MV-4-11 (cell line): ENCODE measurements at regions not wholly inside any gene's neighbourhood (a gene's known extent, or its start where the extent isn't known, plus 50 kb on each side); places are given as distances from the start of the nearest gene placed in this dataset.

Experiments used
- DNase-seq: peaks from one replicate; lab custom pipeline; 2025; lab: John Stamatoyannopoulos, UW

DNA sequence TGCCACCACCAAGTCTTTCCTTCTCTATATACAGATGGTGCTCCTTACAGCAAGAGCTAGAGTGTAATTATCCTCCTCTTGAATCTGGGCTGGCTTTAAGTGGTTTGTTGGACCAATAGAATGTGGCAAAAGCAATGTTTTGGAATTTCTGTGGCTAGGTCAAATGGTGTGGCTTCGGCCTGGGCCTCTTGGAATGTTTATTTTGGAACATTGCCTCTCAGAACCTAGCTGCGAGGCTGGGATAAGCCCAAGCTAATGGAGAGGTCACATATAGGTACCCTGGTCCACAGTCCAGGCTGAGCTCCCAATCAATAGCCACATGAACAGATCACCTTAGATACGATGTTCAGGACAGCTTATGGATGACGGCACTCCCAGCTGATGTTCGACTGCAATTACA, 556.7 kb downstream of the TYW1 start:
- DNase-seq, result no peak

DNA sequence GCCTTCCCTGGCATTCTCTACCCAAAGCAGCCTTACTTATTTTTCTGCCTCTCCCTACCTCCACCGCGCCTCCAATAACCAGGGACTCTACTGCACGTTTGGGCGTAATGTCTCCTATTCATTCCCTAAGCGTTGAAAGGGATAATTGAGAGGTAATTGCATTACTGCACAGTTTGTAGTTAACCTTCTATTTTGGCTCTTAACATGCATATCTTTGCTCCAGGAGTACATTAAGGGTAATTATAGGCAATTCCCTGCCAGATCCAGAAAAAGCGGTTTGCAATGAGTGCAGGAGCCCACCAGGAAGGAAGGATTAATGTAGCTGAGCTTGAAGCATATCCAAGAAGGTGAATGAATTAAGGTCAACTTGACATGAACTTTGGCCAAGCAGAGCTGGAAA, 558.4 kb downstream of the TYW1 start:
- no peak for DNase-seq

DNA sequence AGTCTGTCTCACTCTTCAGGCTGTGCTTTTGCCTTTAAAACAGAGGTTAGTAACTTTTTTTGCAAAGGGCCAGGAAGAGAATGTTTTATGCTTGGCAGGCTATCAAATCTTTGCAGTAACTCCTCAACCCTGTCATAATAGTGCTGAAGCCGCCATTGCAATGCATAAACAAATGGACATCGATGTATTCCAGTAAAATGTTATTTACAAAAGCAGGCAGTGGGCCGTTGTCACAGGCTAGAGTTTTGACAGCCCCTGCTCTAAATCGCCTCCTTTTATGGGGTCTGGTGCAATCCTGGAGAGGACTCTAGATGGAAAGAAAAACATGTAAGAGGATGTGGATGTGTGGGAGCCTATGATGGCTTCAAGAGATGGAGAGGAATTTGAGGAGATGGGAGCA, 568.3 kb downstream of the TYW1 start:
- no peak for DNase-seq

DNA sequence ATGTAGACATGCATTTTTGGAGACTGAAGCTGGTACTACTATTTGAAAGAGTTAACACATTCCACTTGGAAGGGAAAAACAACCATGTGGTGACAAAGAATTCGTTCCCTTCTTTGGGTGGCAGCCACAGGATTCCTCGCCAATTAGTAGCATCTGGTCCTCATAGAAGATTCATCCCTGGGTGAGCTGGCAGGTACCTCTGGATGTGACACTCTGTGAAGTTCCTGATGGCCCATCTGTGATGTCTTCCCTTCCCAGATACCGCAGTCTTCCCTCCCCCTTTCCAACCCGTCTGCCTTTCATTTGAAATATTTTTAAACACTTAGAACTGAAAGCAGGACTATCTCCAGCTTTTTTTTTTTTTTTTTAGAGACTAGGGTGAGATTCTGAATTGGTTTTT, 569.5 kb downstream of the TYW1 start:
- no peak for DNase-seq

- no peak for DNase-seq
These were observed 574.5 kb downstream of the TYW1 start for GRCh38 chr7:67571026-67571545.

GRCh38 chr7:67573639-67574038, 577.0 kb downstream of the TYW1 start:
- DNase-seq, result no peak

GRCh38 chr7:67588631-67589030, 592.0 kb downstream of the TYW1 start:
- DNase-seq, result no peak

DNA sequence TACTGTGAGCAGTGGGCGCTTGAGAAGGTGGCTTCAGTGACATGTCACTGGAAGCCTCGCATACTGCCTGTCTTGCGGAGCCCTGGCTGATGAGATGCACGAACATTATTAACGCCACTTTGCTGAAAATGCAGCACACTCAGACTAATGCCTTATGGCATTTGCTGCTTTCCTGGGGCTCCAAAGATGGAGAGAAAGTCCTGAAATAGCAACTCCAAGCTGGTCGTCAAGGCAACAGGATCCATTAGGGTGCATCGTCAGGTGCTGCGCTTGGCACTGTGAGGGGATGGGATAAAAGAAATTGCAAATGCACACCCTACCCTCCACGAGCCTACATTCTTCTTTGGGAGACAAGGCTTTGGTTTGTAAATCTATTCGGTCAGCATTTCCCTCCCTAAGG, 592.5 kb downstream of the TYW1 start:
- DNase-seq, result no peak

DNA sequence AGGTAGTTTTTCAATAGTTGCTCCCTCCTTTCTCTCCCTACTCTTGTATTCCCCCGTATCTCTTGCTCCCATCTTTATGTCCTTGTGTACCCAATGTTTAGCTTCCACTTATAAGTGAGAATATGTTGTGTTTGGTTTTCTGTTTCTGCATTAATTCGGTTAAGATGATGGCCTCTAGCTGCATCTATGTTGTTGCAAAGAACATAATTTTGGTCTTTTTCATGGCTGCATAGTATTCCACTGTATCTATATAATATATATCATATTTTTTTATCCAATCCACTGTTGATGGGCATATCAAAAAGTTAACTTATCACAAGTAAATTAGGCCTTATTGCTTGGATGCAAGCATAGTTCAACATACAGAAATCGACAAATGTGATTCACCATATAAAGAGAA, 594.0 kb downstream of the TYW1 start:
- no peak for DNase-seq

DNA sequence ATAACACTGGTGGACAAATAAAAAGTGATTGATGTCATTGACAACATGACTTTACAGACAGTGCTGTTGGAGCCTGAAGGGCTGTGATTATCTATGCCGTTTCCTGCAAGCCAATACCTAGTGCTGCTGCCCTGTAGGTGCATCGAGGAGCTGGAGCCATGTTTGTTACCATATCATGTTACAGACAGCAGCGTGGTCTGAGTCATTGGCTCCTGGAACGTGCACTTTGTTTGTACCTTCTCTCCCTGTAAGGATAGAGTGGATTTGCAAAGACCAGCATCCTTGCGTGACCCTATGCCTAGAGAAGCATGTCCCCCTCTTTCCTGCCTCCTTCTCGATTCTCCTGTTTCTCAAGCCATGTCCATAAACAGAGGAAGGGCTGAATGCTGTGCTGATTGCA, 597.2 kb downstream of the TYW1 start:
- DNase-seq, result no peak

- DNase-seq, result no peak
These were observed 599.0 kb downstream of the TYW1 start for GRCh38 chr7:67595431-67596180.

DNA sequence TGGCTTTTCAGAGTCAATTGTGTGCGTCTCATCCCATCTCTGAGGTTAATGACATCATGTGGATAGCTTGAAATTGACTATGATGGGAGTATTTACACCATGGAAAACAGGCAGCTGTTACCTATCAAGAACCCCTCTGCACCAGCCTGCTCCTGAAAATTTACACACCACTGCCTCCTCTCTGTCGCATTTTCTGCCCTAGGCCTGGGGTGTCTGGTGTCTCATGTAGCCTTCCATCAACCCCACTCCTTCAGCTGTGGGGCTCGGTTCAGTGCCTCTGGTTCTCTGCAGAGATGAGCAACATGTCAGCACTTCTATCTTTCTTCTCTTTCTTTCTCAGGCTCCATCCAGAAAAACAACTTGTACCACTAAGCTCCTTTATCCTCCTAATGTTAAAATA, 600.5 kb downstream of the TYW1 start:
- DNase-seq, result no peak

GRCh38 chr7:67598469-67598868, 601.8 kb downstream of the TYW1 start:
- DNase-seq, result no peak

DNA sequence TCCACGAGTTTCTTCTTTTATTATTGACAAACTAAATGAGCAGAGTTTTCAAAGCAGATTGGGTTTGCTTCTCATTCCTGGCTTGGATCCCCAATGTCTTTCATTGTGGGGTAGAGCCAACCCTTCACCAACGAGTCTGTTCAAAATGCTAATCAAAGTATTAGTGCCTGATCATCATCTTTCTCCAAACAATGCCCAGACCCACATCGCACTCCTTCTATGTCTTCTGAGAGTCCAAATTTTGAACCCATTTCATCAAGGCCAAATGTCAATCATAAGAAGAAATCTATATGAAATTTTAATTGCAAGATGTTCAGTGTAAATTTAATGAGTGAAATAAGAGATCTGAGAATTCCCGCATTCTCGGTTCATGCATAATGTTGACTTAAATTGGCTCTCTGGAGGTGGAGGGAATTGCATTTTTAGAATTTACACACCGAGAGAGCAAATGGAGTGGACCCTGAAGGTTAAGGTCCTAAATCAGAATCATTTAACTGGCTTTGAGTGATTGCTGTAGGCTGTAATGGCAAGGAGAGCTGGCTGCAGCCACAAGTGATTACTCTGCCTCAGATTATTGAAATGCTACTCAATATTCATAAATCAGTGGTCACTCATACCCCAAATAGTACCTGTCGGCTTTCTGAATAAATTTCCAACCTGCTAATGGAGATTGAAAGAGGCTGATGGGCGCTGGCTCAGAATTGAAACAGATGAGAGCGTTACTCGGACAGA, 602.9 kb downstream of the TYW1 start:
- no peak for DNase-seq

DNA sequence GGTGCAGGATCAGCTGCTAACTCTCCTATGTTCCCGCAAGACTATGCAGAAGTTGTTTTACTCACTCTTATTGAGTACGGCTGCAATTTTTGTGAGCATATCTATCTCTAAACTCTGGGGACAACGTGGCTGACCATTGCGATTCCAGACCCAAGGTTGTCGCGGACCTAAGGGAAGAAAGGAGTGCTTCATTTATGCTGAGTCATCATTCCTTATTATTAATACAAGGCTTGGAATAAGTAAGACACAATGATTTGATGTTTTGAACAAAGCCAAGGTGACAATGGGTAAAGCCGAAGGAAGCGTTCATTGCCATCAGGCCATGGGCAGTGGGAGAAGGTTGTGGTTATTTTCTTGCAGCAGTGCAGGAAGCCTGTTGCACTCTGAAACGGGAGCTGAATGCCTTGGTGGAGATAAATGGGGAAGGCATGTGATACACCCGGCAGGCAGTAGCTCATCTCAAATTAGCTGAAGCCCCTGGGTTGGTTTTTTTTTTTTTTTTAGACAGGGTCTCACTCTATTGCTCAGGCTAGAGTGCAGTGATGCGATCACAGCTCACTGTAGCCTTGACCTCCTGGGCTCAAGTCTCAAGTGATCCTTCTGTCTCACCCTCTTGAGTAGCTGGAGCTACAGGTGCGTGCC, 605.7 kb downstream of the TYW1 start:
- no peak for DNase-seq

DNA sequence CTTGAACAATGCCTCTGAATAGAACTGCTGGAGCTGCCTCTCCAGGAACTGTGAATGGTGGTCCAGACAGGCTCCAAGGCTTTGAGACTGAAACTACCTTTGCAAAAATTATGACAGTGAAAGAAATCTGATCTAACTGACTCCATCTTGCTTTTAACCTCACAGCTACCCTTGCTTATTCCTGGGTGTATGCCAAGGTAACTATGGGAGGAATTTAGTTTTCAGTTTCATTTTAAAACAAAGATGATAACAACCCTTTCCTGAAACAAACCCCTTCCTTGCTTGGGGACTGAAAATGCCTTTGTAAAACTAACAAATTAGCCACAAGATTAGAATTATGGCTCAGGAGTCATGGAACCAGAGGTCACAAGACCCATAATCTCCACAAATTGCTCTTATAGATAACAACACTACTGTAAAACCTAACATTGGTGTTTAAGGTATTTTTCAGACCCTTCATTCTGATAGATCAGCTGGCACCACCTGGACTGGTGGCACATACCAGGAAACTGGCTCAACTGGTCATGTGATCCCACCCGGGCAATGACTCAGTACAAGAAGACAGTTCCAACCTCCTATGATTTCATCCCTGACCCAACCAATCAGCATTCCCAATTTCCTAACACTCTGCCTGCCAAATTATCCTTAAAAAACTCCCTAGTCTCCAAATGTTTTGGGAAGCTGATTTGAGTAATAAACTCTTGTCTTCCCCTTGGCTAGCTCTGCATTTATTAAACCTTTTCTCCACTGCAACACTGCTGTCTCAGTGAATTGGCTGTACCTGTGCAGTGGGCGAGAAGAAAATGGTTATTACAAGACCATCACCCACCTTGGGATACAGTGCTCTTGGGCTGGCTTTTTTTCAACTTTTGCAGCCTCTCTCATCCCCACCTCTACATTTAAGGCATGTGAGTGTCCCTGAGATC, 608.1 kb downstream of the TYW1 start:
- no peak for DNase-seq

DNA sequence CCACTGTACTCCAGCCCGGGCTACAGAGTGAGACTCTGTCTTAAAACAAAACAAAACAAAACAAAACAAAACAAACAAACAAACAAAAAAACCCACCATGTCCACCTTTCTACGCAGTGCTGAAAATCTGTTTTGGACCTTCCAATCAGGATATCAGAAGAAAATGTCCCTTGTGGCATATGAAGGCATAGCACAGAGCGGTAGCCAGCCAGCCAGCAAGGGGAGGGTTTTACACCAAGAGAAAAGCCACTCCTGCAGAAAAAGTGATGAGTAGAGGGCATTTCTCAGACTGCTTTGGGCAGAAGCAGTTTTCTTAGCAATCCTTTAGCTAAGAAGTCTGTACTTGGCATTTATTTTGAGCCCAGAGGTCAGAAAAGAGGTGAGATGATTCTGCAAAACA, 612.2 kb downstream of the TYW1 start:
- no peak for DNase-seq

GRCh38 chr7:67610897-67611296, 614.3 kb downstream of the TYW1 start:
- no peak for DNase-seq

DNA sequence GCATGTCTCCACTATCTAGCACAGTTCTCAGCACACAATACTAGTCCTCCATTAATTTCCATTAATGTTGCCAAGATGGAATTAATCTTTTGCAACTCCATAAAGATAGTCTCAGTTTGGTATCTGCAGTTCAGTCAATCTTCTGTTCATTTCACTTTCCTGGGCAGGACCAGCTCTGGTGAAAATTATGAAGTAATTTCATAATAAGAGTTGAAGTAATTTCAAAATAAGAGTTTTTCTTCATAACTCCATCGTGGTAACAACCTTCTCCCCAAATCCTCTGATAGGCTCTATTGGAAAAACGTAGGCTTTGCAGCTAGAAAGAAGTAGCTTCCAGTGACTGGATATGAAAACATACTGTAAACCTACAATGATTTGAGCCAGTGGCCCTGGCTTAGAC, 618.2 kb downstream of the TYW1 start:
- no peak for DNase-seq

DNA sequence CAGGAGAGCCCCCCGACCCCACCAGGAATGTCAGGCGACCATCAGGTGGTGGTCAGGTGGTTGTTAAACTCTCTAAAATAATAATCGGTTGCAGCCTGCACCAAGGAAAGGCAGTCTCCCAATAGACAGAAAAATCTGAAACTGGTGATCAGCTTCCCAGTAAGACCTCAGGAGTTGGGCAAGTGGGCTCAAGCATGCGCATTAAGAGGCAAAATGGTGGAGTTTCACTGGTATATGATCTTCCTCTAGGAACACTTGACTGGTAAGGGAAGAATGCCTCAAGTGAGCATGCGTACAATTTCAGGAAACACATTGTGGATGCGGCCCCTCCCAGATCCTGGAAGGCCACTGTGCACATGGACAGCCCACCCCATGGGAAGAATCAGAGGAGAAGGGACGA, 619.9 kb downstream of the TYW1 start:
- no peak for DNase-seq

DNA sequence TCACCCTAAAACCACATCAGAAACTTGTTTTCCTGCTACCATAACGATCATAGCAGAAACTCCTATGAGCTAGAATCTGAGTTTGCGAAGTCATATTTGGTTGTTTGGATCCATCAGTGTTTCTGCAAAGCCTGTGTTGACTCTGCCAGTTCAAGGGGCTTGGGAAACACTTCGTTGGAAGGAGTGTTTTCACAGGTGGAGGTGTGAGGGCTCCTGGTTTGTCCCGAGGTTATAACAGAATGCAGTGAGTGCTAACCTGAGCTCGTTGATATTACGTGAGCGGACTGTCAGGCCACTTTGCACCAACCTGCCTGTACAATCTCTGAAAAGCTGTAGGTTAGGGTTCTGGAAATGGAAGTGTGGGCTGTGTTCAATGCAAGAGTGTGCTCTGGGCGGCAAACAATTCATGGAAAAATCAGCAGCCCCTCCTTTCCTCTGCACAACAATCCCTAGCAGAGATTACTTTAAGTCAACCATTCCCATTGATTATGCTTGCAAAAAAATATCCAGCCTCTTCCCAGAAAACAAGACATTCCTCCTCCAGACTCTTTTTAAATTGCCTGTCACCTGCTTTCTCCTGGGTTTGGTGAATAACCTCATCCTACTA, 622.0 kb downstream of the TYW1 start:
- DNase-seq, result no peak

DNA sequence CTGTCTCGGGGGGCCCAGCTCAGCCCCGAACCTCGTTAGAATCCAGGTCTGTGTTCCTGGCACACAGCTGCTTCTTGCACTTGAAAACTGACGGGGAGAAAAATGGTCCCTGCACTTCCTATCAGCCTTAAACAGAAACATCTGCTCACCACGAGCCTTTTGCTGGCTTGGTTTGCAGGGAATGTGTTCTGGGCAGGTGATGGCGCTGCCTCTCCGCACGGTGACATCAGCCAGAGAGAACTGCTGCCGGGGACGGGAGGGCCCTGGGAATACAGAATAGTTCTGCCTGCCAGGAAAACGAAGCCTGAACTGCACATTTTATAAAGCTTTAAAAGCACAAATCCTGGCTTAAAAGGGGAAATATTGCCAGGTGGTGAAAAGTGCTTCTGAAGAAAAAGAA, 622.5 kb downstream of the TYW1 start:
- no peak for DNase-seq
